ENCODE measurements at regions not wholly inside any gene's neighbourhood (a gene's known extent, or its start where the extent isn't known, plus 50 kb on each side); places are given as distances from the start of the nearest gene placed in this dataset.

GRCh38 chr2:176851200-176851888, 361.2 kb upstream of the HNRNPA3 start:
- DNase-seq (ENCODE audit: extremely low read depth, low read depth): no peak
- no peak for TF ChIP-seq CTCF (IDR thresholded peaks at IDR 0.05; ENCODE audit: low read depth, low read length)

- TF ChIP-seq CTCF (IDR thresholded peaks at IDR 0.05; ENCODE audit: low read depth, low read length): no peak
- no peak for DNase-seq (ENCODE audit: extremely low read depth, low read depth)
Measured at GRCh38 chr2:176851889-176852483, 360.6 kb upstream of the HNRNPA3 start.

GRCh38 chr2:176852667-176853066, 359.9 kb upstream of the HNRNPA3 start:
- no peak for DNase-seq (ENCODE audit: extremely low read depth, low read depth)
- TF ChIP-seq CTCF (IDR thresholded peaks at IDR 0.05; ENCODE audit: low read depth, low read length): no peak

GRCh38 chr2:176854062-176854461, 358.5 kb upstream of the HNRNPA3 start:
- no peak for TF ChIP-seq CTCF (IDR thresholded peaks at IDR 0.05; ENCODE audit: low read depth, low read length)
- DNase-seq (ENCODE audit: extremely low read depth, low read depth): no peak

GRCh38 chr2:176854878-176855277, 357.7 kb upstream of the HNRNPA3 start:
- no peak for TF ChIP-seq CTCF (IDR thresholded peaks at IDR 0.05; ENCODE audit: low read depth, low read length)
- no peak for DNase-seq (ENCODE audit: extremely low read depth, low read depth)

- DNase-seq (ENCODE audit: extremely low read depth, low read depth): no peak
- TF ChIP-seq CTCF (IDR thresholded peaks at IDR 0.05; ENCODE audit: low read depth, low read length): no peak
Measured at GRCh38 chr2:176856683-176857082, 355.9 kb upstream of the HNRNPA3 start.

- no peak for DNase-seq (ENCODE audit: extremely low read depth, low read depth)
- TF ChIP-seq CTCF (IDR thresholded peaks at IDR 0.05; ENCODE audit: low read depth, low read length): no peak
Measured at GRCh38 chr2:176865336-176865735, 347.3 kb upstream of the HNRNPA3 start.
